ENCODE measurements at regions not wholly inside any gene's neighbourhood (a gene's known extent, or its start where the extent isn't known, plus 50 kb on each side); places are given as distances from the start of the nearest gene placed in this dataset.
"Not testable (repeated sequence)": the region's sequence is repeated elsewhere in the genome, so short reads cannot be mapped to it uniquely, and the experiment has no call there.

GRCh38 chr10:62696798-62697197 lies 107.7 kb upstream of the ADO start:
- Mint-ChIP-seq H3K36me3 (ENCODE audit: low read depth) (peaks cover 4% of the 10 kb centered on the region), H3K27ac (no peak overlapping the region), H3K4me3 (no peak overlapping the region), H3K9me3 (peaks cover 49% of the 10 kb centered on the region), H3K27me3 (ENCODE audit: insufficient read depth) (peaks cover 7% of the 10 kb centered on the region), H3K4me1 (ENCODE audit: low read depth) (peaks cover 6% of the 10 kb centered on the region)
- DNase-seq (ENCODE audit: low spot score): no peak
- intact Hi-C loops (cut with micrococcal nuclease): no loop called here

DNA sequence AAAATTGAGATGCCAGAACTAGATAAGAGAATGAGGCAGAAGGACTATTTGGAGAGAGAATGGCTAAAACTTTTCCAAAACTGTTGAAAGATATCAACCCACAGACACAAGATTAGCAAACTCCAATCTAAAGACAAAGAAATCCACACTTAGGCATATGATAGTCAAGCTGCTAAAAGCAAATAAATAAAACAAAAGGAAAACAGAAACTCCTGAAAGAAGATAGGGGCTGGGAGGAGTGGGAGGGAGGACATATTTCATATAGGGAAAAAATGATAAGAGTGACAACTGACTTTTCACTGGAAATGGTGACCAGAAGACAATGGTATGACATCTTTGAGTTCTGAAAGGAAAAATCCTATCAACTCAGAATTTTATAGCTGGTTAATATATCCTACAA lies 105.4 kb upstream of the ADO start:
- H3K27me3 Mint-ChIP-seq (ENCODE audit: insufficient read depth): peaks cover 9% of the 10 kb centered on the region
- H3K4me1 Mint-ChIP-seq (ENCODE audit: low read depth): peaks cover 6% of the 10 kb centered on the region
- peaks cover 59% of the 10 kb centered on the region for H3K9me3 Mint-ChIP-seq
- no peak overlapping the region for H3K4me3 Mint-ChIP-seq
- intact Hi-C loops (cut with micrococcal nuclease): loop anchor here (2.0 kb wide), 1 partner anchor 16 kb away; no protein-coding TSS in a partner anchor
- DNase-seq (ENCODE audit: low spot score): no peak
- peaks cover 4% of the 10 kb centered on the region for H3K36me3 Mint-ChIP-seq (ENCODE audit: low read depth)
- H3K27ac Mint-ChIP-seq: no peak overlapping the region

- H3K27ac Mint-ChIP-seq; DNase-seq (ENCODE audit: low spot score); H3K27me3 Mint-ChIP-seq (ENCODE audit: insufficient read depth); H3K4me3 Mint-ChIP-seq; intact Hi-C loops (cut with micrococcal nuclease); H3K36me3 Mint-ChIP-seq (ENCODE audit: low read depth): not testable (repeated sequence)
- Mint-ChIP-seq H3K4me1 (ENCODE audit: low read depth) (peaks cover 14% of the 10 kb centered on the region), H3K9me3 (peaks cover 40% of the 10 kb centered on the region)
Observed at GRCh38 chr10:62704121-62704520, 100.4 kb upstream of the ADO start.

GRCh38 chr10:62705789-62706188 lies 98.7 kb upstream of the ADO start:
- intact Hi-C loops (cut with micrococcal nuclease): no loop called here
- Mint-ChIP-seq H3K27ac (no peak overlapping the region), H3K4me1 (ENCODE audit: low read depth) (peaks cover 19% of the 10 kb centered on the region)

DNA sequence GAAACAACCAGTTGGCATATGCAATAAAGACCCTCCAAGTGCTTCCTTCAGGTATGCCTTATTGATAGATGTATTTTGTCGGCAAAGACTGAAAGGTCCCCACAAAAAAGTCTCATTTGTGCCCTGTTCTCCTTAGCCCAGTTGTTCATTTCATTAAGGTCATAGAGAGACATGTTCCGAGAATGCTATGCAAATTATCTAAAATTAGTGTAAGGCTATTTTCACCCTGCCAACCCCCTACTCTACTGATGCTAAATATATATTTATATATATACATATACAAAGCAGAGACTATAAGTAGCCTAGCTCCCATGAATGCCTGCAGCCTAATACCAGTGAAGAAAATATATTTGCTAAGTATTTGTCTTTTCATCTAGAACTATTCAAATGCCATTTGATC lies 96.7 kb upstream of the ADO start:
- Mint-ChIP-seq H3K4me1 (ENCODE audit: low read depth) (peaks cover 19% of the 10 kb centered on the region), H3K9me3 (peaks cover 18% of the 10 kb centered on the region), H3K4me3 (no peak overlapping the region), H3K36me3 (ENCODE audit: low read depth) (peaks cover 3% of the 10 kb centered on the region), H3K27ac (no peak overlapping the region), H3K27me3 (ENCODE audit: insufficient read depth) (no peaks in the 10 kb centered on the region)
- DNase-seq (ENCODE audit: low spot score): no peak
- intact Hi-C loops (cut with micrococcal nuclease): no loop called here

More at GRCh38 chr10:62705789-62706188, 98.7 kb upstream of the ADO start:
- peaks cover 31% of the 10 kb centered on the region for H3K9me3 Mint-ChIP-seq
- H3K36me3 Mint-ChIP-seq (ENCODE audit: low read depth): no peaks in the 10 kb centered on the region
- peaks cover 8% of the 10 kb centered on the region for H3K27me3 Mint-ChIP-seq (ENCODE audit: insufficient read depth)
- DNase-seq (ENCODE audit: low spot score): no peak
- no peak overlapping the region for H3K4me3 Mint-ChIP-seq

DNA sequence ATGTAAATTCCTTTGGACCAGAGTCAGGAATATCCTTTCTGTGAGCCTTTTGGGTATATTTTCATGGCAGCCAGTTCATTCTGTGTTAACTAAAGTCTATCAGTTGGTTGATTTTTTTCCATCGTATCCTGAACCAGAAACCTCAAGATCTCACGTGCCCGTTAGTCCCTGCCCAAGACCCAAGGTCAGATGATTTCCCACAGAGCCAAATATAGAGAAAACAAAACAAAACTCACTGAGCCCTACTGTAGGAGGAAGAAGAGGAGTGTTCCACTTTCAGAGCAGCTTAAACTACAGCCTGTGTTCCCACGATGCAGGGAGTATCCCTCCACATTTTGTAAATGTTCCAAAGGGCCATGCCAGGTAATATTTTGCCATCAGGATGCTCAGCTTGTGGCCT lies 96.0 kb upstream of the ADO start:
- DNase-seq (ENCODE audit: low spot score): no peak
- Mint-ChIP-seq H3K36me3 (ENCODE audit: low read depth) (peaks cover 3% of the 10 kb centered on the region), H3K27ac (no peak overlapping the region), H3K27me3 (ENCODE audit: insufficient read depth) (no peaks in the 10 kb centered on the region), H3K9me3 (peaks cover 18% of the 10 kb centered on the region), H3K4me3 (no peak overlapping the region), H3K4me1 (ENCODE audit: low read depth) (peaks cover 19% of the 10 kb centered on the region)
- intact Hi-C loops (cut with micrococcal nuclease): no loop called here

- H3K27me3 Mint-ChIP-seq (ENCODE audit: insufficient read depth): peaks cover 1% of the 10 kb centered on the region
- H3K27ac Mint-ChIP-seq: no peak overlapping the region
- no peak for DNase-seq (ENCODE audit: low spot score)
- peaks cover 19% of the 10 kb centered on the region for H3K4me1 Mint-ChIP-seq (ENCODE audit: low read depth)
- no peak overlapping the region for H3K4me3 Mint-ChIP-seq
- intact Hi-C loops (cut with micrococcal nuclease): no loop called here
- peaks cover 18% of the 10 kb centered on the region for H3K9me3 Mint-ChIP-seq
- peaks cover 3% of the 10 kb centered on the region for H3K36me3 Mint-ChIP-seq (ENCODE audit: low read depth)
Observed at GRCh38 chr10:62709200-62709599, 95.3 kb upstream of the ADO start.

GRCh38 chr10:62710182-62710581 lies 94.3 kb upstream of the ADO start:
- Mint-ChIP-seq H3K4me1 (ENCODE audit: low read depth) (peaks cover 28% of the 10 kb centered on the region), H3K27ac (no peak overlapping the region), H3K4me3 (no peak overlapping the region), H3K27me3 (ENCODE audit: insufficient read depth) (peaks cover 5% of the 10 kb centered on the region), H3K36me3 (ENCODE audit: low read depth) (peaks cover 4% of the 10 kb centered on the region), H3K9me3 (peaks cover 22% of the 10 kb centered on the region)
- DNase-seq (ENCODE audit: low spot score): no peak
- intact Hi-C loops (cut with micrococcal nuclease): loop anchor here (2.0 kb wide), 1 partner anchor 17 kb away; no protein-coding TSS in a partner anchor

GRCh38 chr10:62715383-62715782 lies 89.1 kb upstream of the ADO start:
- peaks cover 12% of the 10 kb centered on the region for H3K4me1 Mint-ChIP-seq (ENCODE audit: low read depth)
- H3K27ac Mint-ChIP-seq: no peak overlapping the region
- peaks cover 5% of the 10 kb centered on the region for H3K36me3 Mint-ChIP-seq (ENCODE audit: low read depth)
- DNase-seq (ENCODE audit: low spot score): no peak
- peaks cover 17% of the 10 kb centered on the region for H3K9me3 Mint-ChIP-seq
- intact Hi-C loops (cut with micrococcal nuclease): loop anchor here (1.0 to 2.0 kb wide), 3 partner anchors 11 to 17 kb away; no protein-coding TSS in a partner anchor
- H3K27me3 Mint-ChIP-seq (ENCODE audit: insufficient read depth): peaks cover 5% of the 10 kb centered on the region
- H3K4me3 Mint-ChIP-seq: no peak overlapping the region

DNA sequence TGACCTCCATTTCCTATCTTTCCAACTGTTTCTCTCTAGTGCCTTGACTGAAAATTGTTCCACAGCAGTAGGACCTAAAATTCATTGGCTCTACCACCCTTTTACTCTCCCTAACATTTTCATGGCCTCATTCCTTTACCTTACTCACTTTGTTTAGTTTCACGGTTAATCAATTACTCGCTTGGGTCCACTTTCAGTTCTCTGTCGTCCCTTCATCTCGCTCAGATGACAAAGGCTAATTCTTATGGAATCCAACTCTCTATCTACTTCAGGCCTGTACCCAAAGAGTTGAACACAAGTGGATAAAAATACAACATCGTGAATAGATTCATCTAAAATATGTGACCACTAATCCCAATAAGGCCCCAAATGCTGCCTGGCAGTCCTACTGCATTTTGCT lies 85.9 kb upstream of the ADO start:
- no peak overlapping the region for H3K27ac Mint-ChIP-seq
- peaks cover 10% of the 10 kb centered on the region for H3K27me3 Mint-ChIP-seq (ENCODE audit: insufficient read depth)
- no peak for DNase-seq (ENCODE audit: low spot score)
- no peak overlapping the region for H3K4me3 Mint-ChIP-seq
- H3K9me3 Mint-ChIP-seq: peaks cover 7% of the 10 kb centered on the region
- intact Hi-C loops (cut with micrococcal nuclease): no loop called here
- peaks cover 5% of the 10 kb centered on the region for H3K36me3 Mint-ChIP-seq (ENCODE audit: low read depth)
- H3K4me1 Mint-ChIP-seq (ENCODE audit: low read depth): peaks cover 12% of the 10 kb centered on the region

- Mint-ChIP-seq H3K27ac (no peak overlapping the region), H3K36me3 (ENCODE audit: low read depth) (peaks cover 5% of the 10 kb centered on the region), H3K4me3 (no peak overlapping the region), H3K27me3 (ENCODE audit: insufficient read depth) (peaks cover 9% of the 10 kb centered on the region), H3K4me1 (ENCODE audit: low read depth) (peaks cover 12% of the 10 kb centered on the region), H3K9me3 (peaks cover 7% of the 10 kb centered on the region)
- intact Hi-C loops (cut with micrococcal nuclease): no loop called here
- no peak for DNase-seq (ENCODE audit: low spot score)
Observed at GRCh38 chr10:62719061-62719460, 85.5 kb upstream of the ADO start.

- no peak for DNase-seq (ENCODE audit: low spot score)
- Mint-ChIP-seq H3K27me3 (ENCODE audit: insufficient read depth) (peaks cover 5% of the 10 kb centered on the region), H3K36me3 (ENCODE audit: low read depth) (peaks cover 3% of the 10 kb centered on the region), H3K9me3 (peaks cover 8% of the 10 kb centered on the region), H3K4me1 (ENCODE audit: low read depth) (peaks cover 24% of the 10 kb centered on the region), H3K27ac (no peak overlapping the region), H3K4me3 (no peak overlapping the region)
- intact Hi-C loops (cut with micrococcal nuclease): no loop called here
Observed at GRCh38 chr10:62721687-62722086, 82.8 kb upstream of the ADO start.

DNA sequence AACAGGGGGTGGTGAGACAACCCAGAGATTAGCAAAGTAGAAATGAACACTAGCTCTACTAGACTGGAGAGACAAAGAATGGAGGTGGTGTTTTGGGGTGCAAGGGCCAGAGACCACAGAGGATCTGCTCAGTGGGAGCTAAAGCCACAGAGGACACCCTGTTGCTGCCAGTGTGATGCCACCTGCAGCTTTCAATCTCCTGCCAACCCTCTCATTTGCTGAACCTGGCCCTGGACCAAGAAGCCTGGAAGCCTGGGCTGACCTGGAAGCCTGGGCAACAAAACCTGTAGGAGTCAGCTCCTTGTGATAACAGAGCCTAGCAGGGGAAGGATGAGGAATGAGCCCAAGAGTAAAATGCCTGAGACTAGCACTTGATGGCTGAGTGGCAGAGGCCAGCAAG lies 81.1 kb upstream of the ADO start:
- H3K4me3 Mint-ChIP-seq: no peak overlapping the region
- peaks cover 8% of the 10 kb centered on the region for H3K27me3 Mint-ChIP-seq (ENCODE audit: insufficient read depth)
- no peak overlapping the region for H3K27ac Mint-ChIP-seq
- H3K4me1 Mint-ChIP-seq (ENCODE audit: low read depth): peaks cover 41% of the 10 kb centered on the region
- DNase-seq (ENCODE audit: low spot score): no peak
- H3K9me3 Mint-ChIP-seq: peaks cover 9% of the 10 kb centered on the region
- intact Hi-C loops (cut with micrococcal nuclease): no loop called here
- peaks cover 7% of the 10 kb centered on the region for H3K36me3 Mint-ChIP-seq (ENCODE audit: low read depth)

DNA sequence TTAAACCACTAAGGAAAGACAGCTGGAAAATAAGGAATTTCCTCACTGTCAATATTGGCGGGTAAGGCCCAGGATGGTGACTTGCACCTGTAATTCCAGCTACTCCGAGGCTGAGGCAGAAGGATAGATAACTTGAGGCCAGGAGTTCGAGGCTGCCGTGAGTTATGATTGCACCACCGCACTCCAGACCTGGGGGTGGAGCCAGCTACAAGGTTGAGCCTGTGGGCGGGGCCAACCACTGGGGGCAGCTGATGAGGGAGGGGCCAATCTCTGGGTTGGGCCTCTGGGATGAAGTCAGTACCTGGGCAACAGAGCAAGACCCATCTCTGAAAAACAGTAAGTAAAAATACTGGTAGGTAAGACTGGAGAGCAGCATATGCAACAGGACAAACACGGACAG lies 80.1 kb upstream of the ADO start:
- peaks cover 9% of the 10 kb centered on the region for H3K9me3 Mint-ChIP-seq
- intact Hi-C loops (cut with micrococcal nuclease): no loop called here
- H3K4me3 Mint-ChIP-seq: no peak overlapping the region
- H3K27ac Mint-ChIP-seq: peak overlapping the region; percentile 41
- peaks cover 52% of the 10 kb centered on the region for H3K4me1 Mint-ChIP-seq (ENCODE audit: low read depth)
- H3K36me3 Mint-ChIP-seq (ENCODE audit: low read depth): peaks cover 7% of the 10 kb centered on the region
- peaks cover 8% of the 10 kb centered on the region for H3K27me3 Mint-ChIP-seq (ENCODE audit: insufficient read depth)
- no peak for DNase-seq (ENCODE audit: low spot score)
